GM18520 (cell line): ENCODE measurements at regions not wholly inside any gene's neighbourhood (a gene's known extent, or its start where the extent isn't known, plus 50 kb on each side); places are given as distances from the start of the nearest gene placed in this dataset.
"Not testable (repeated sequence)": the region's sequence is repeated elsewhere in the genome, so short reads cannot be mapped to it uniquely, and the experiment has no call there.

Experiments
- ATAC-seq: cut with Tn5 transposase; IDR thresholded peaks from one replicate; pipeline ENCODE4 v1.9.1; 2021; ENCODE audit not compliant: unreplicated experiment

GRCh38 chr5:152456815-152457443 lies 51.9 kb upstream of the NMUR2 start:
- no peak for ATAC-seq

GRCh38 chr5:152462021-152462721 lies 57.1 kb upstream of the NMUR2 start:
- peak; percentile 62 for ATAC-seq

- ATAC-seq, result no peak
Measured at GRCh38 chr5:152464048-152464447, 59.0 kb upstream of the NMUR2 start.

- ATAC-seq, result no peak
Measured at GRCh38 chr5:152465140-152465539, 60.1 kb upstream of the NMUR2 start.

GRCh38 chr5:152466085-152466745 lies 61.1 kb upstream of the NMUR2 start:
- no peak for ATAC-seq

GRCh38 chr5:152470167-152470566 lies 65.1 kb upstream of the NMUR2 start:
- ATAC-seq, result no peak

- ATAC-seq, result no peak
Measured at GRCh38 chr5:152472083-152472482, 67.0 kb upstream of the NMUR2 start.

- ATAC-seq, result no peak
Measured at GRCh38 chr5:152474961-152475360, 69.9 kb upstream of the NMUR2 start.

GRCh38 chr5:152477536-152477935 lies 72.5 kb upstream of the NMUR2 start:
- ATAC-seq, result no peak

- not testable (repeated sequence) for ATAC-seq
Measured at GRCh38 chr5:152479866-152480265, 74.8 kb upstream of the NMUR2 start.

- peak; percentile 98 for ATAC-seq
Measured at GRCh38 chr5:152480677-152481076, 75.6 kb upstream of the NMUR2 start.

- ATAC-seq, result no peak
Measured at GRCh38 chr5:152487130-152487529, 82.1 kb upstream of the NMUR2 start.

GRCh38 chr5:152488869-152489268 lies 83.8 kb upstream of the NMUR2 start:
- no peak for ATAC-seq

GRCh38 chr5:152499814-152500535 lies 94.9 kb upstream of the NMUR2 start:
- no peak for ATAC-seq

- no peak for ATAC-seq
Measured at GRCh38 chr5:152501294-152501693, 96.2 kb upstream of the NMUR2 start.

GRCh38 chr5:152503206-152503605 lies 98.1 kb upstream of the NMUR2 start:
- ATAC-seq, result peak; percentile 53

GRCh38 chr5:152505442-152506042 lies 100.5 kb upstream of the NMUR2 start:
- ATAC-seq, result peak; percentile 76

- ATAC-seq, result no peak
Measured at GRCh38 chr5:152511120-152511519, 106.0 kb upstream of the NMUR2 start.

- no peak for ATAC-seq
Measured at GRCh38 chr5:152511531-152512132, 106.6 kb upstream of the NMUR2 start.

- no peak for ATAC-seq
Measured at GRCh38 chr5:152514827-152515397, 109.8 kb upstream of the NMUR2 start.
